ENCODE measurements at regions not wholly inside any gene's neighbourhood (a gene's known extent, or its start where the extent isn't known, plus 50 kb on each side); places are given as distances from the start of the nearest gene placed in this dataset.
A peak's percentile ranks its signal among the peaks of the same experiment; 100 is the strongest.

DNA sequence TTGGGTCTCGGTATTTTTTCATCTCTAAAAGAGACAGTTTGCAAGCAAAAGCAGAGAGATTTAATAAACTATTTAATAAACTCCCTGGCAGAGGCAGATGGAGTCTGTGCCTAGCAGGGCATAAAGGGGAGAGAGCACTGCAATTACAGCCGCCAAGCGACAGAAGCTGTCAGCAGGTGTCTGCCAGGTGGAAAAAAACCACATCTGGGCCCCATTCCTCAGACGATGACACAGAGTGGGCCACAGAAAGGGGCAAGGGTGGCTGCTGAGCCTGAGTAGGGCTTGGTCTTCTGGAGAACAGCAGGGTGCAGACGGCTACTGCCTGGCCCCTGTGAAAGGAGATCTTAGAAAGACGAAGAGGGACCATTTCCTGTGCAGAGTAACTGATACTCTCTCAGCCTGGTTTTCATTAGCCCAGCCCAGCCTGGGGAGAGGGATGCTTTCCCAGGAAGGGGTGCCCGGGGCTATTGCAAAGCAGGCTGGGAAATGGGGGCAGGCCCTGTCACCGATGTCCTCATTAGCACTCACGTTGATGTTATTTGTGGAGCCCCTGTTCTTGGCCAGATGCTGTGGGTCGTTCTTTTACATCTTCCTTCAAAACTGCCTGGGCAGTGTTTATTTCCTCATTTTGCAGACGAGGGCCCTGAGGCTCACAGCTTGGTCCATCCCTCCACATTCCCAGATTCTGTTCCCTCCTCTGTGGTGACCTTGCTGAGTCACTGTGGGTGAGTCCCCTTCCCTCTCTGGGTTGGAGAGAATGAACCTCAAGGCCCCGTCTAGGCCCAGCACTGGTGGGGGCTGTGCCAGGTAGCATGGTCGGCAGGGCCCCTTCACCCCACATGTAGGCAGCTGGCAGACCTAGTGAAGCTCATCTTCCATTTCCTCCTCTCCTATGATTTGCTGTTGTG lies 472.7 kb downstream of the PTPRU start:
- no peak for TF ChIP-seq CTCF (IDR thresholded peaks at IDR 0.05; ENCODE audit: low read depth, low read length, missing control alignments)
- H3K4me3 ChIP-seq (ENCODE audit: low read depth, low read length), result no peak overlapping the region
- in situ Hi-C loops (cut with HindIII; ENCODE audit: low sequenced_read_pairs), result loop anchor here (25.0 kb wide), 2 partner anchors 472 to 1203 kb away; partner anchors contain the start of genes MECR, PTPRU and SDC3
- DNase-seq (ENCODE audit: low read depth), result peak; percentile 67

GRCh38 chr1:29708381-29708780 lies 472.1 kb downstream of the PTPRU start:
- DNase-seq (ENCODE audit: low read depth), result no peak
- in situ Hi-C loops (cut with HindIII; ENCODE audit: low sequenced_read_pairs), result loop anchor here (25.0 kb wide), 2 partner anchors 471 to 1204 kb away; partner anchors contain the start of genes MECR, PTPRU and SDC3
- no peak overlapping the region for H3K4me3 ChIP-seq (ENCODE audit: low read depth, low read length)
- TF ChIP-seq CTCF (IDR thresholded peaks at IDR 0.05; ENCODE audit: low read depth, low read length, missing control alignments), result no peak

GRCh38 chr1:29707796-29708195 lies 471.5 kb downstream of the PTPRU start:
- H3K4me3 ChIP-seq (ENCODE audit: low read depth, low read length), result no peak overlapping the region
- no peak for DNase-seq (ENCODE audit: low read depth)
- in situ Hi-C loops (cut with HindIII; ENCODE audit: low sequenced_read_pairs), result loop anchor here (25.0 kb wide), 2 partner anchors 470 to 1205 kb away; partner anchors contain the start of genes MECR, PTPRU and SDC3
- no peak for TF ChIP-seq CTCF (IDR thresholded peaks at IDR 0.05; ENCODE audit: low read depth, low read length, missing control alignments)

- H3K4me3 ChIP-seq (ENCODE audit: low read depth, low read length), result no peak overlapping the region
- in situ Hi-C loops (cut with HindIII; ENCODE audit: low sequenced_read_pairs), result loop anchor here (25.0 kb wide), 2 partner anchors 470 to 1205 kb away; partner anchors contain the start of genes MECR, PTPRU and SDC3
- peak; percentile 74 for TF ChIP-seq CTCF (IDR thresholded peaks at IDR 0.05; ENCODE audit: low read depth, low read length, missing control alignments)
- no peak for DNase-seq (ENCODE audit: low read depth)
Measured at GRCh38 chr1:29706936-29707335, 470.6 kb downstream of the PTPRU start.

GRCh38 chr1:29704430-29704829 lies 468.1 kb downstream of the PTPRU start:
- in situ Hi-C loops (cut with HindIII; ENCODE audit: low sequenced_read_pairs), result loop anchor here (25.0 kb wide), 2 partner anchors 467 to 1208 kb away; partner anchors contain the start of genes MECR, PTPRU and SDC3
- DNase-seq (ENCODE audit: low read depth), result no peak
- H3K4me3 ChIP-seq (ENCODE audit: low read depth, low read length), result no peak overlapping the region
- no peak for TF ChIP-seq CTCF (IDR thresholded peaks at IDR 0.05; ENCODE audit: low read depth, low read length, missing control alignments)

DNA sequence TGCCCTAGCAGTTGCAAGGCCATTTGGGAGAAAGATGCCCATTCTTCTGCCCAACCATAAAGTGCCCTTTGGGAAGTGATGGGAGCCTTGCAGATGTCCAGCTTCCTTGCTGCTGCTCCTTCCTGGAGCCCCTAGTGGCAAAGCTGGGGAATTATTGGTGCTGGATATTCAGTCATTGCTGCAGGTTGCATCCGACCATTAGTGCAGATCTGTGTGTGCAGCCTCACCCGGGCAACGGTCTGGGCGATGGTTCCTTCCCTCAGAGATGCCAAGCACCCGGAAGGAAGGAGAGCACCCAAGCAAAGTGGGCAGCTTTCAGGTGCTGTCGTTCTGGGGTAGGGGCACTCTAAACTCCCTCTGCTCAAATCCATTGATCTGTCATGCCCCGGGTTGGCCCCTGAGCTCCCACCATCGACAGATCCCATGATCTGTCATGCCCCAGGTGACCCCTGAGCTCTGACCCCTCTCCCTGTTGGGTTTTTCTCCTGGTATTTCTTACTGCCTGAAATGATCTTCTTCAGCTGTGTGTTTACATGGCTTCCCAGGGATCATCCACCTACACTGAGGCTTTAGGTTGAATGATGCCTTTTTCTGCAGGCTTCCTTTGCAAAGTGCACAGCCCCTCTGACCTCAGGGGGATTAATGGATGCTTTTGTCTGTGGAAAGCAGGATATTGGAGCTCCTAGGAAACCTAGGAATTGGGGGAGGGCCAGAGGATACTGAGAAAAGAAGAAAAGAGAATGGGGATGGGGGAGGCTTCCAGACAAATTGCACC lies 467.5 kb downstream of the PTPRU start:
- in situ Hi-C loops (cut with HindIII; ENCODE audit: low sequenced_read_pairs), result loop anchor here (25.0 kb wide), 2 partner anchors 466 to 1209 kb away; partner anchors contain the start of genes MECR, PTPRU and SDC3
- TF ChIP-seq CTCF (IDR thresholded peaks at IDR 0.05; ENCODE audit: low read depth, low read length, missing control alignments), result peak; percentile 94
- H3K4me3 ChIP-seq (ENCODE audit: low read depth, low read length), result no peak overlapping the region
- DNase-seq (ENCODE audit: low read depth), result no peak
